Hypothalamus (tissue), 51 donors: ENCODE measurements at regions not wholly inside any gene's neighbourhood (a gene's known extent, or its start where the extent isn't known, plus 50 kb on each side); places are given as distances from the start of the nearest gene placed in this dataset.

ENCODE experiments used
- DNase-seq, 51 donors: peaks; one replicate each; lab custom pipeline; 2025; lab: John Stamatoyannopoulos, UW

DNA sequence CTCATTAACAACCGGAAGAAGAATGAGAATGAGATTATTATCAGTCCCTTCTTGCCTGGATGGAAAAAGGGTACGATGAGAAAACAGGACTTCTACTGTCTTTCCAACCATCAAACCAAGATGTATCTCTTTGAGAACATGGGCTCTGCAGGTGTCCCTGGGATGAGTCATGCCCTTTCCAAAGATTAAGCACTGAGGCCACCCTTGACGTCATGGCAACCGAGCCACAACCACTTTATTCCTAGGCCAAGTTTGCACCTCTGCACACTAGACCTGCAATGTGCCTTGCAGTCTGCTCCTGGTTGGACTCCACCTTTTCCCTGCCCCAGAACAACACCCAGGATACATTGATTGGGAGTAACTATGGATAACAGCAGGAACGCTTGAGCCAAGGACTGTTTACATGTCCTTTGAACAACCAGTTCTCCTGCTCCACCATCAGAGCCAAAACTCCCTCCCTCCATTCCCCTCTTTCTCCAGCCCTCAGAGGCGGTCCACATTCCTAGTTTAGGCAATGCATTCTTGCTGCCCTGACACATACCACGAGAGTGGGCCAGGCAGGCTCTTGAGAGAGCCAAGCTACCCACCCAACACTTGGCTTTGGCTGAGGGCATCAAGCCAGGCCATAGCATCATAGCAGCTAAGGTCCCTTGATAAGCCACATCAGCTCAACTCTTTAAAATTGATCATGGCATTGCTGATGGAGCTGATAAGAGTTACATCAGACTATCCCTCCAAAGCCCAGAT, 310.7 kb downstream of the TNS1 start:
- DNase-seq, result no peak

DNA sequence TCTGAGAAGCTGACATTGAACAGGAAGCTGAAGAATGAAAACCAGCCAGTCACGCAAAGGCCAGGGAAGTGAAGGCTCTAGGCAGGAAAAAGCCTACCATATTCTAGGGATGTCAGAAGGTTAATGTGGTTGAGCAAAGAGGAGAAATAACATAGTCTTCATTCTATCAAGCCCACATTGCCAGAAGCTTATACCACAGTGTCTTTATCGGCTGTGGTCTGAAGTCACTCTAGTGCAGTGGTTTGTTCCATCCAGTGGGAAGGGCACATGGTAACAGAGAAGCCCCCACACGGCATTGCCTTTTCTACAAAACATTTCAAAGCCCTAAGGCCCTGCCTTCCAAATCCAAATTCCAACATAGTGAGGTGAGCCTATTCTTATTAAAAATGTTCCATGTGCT, 311.3 kb downstream of the TNS1 start:
- no peak for DNase-seq

- DNase-seq, result no peak
Observed at GRCh38 chr2:217689053-217689452, 313.7 kb downstream of the TNS1 start.

GRCh38 chr2:217688494-217688893, 314.3 kb downstream of the TNS1 start:
- DNase-seq, result no peak

- DNase-seq, result no peak
Observed at GRCh38 chr2:217687771-217688170, 315.0 kb downstream of the TNS1 start.

DNA sequence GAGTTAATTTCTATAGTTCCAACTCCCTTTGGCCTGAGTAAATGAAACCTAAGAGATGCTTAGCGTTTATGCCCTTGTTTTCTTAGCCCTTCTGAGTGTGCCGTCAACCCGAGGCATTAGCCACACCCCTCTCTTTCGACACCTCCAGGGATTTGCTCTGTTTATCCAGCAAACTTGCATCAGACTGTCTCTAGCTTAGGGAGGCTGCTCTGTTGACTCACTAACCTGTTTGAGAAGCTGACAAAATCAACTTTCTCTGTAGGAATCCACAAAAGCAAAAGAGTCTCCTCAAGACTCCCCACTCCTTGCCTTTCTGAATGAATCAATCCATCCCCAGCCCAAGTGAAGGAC, 317.6 kb downstream of the TNS1 start:
- no peak for DNase-seq

DNA sequence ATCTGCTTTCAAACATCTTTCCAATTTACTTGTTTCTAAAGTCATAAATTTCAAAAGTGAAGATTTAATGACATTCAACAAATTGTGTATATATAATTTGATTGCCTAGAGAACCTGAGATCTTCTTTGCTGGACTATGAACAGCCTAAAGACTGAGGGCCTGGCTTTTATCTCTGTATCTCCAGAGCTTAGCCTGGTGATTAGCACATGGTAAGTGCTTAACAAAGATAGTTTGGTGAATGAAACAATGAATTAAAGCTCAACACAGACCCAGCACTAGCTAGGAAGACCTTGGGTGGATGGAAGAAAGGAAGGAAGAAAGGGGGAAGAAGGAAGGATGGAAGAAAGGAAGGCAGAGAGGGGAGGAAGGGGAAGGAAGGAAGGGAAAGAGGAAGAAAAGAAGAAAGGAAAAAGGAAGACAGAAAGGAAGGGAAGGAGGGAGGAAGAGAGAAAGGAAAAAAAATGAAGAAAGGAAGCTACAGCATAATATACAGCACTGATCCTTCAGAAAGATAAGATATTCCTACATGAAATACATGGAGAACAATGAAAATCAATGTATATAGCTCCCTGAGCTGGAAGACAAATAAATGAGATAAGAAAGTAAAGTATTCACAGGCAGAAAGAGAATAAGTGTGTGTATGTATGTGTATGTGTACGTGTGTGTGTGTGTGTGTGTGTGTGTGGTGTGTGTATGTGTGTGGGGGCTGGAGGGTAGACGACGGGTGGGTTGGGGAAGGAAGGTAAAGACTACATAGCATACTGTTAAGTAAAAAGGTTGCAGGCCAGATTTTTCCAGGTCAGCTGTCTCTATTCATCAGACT, 318.2 kb downstream of the TNS1 start:
- DNase-seq, result no peak

GRCh38 chr2:217683106-217683870, 319.5 kb downstream of the TNS1 start:
- no peak for DNase-seq

GRCh38 chr2:217681791-217682190, 321.0 kb downstream of the TNS1 start:
- DNase-seq, result no peak

DNA sequence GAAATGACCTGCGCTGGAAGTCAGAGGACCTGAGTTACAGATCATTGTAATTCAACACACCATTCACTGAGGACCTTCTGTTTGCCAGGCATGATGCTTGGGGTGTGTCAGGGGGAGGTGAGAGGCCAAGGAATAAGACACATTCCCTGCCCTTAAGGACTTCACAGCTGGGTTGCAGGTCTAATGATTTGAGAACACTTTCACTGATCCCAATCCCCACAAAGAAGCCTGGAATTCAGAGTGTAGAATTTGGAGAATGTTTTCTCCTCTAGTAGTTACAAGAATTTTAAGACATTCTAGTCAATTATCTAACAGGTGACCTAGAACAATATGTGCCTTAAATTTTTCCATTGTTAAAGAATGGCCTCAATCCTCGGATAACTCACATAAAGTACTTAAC, 322.4 kb downstream of the TNS1 start:
- no peak for DNase-seq

DNA sequence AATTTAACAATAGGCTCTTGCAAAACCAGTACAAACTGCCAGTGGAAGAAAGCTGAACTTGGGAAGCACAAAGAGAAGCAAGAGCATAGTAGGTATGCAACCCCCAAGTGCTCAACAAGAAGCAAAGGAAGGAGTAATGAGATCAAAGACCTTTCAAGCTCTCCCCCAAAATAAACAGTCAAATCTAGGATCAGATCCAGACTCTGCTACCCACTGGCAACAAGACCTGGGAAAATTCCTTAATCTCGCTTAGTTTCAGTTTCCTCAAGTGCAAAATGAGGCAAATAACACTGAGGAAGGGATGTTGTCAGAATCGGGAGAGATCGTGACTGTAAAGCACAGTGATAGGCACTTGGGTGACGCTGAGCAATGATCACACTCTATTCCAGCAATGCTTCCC, 329.2 kb downstream of the TNS1 start:
- DNase-seq, result no peak

GRCh38 chr2:217672472-217672871, 330.3 kb downstream of the TNS1 start:
- no peak for DNase-seq

DNA sequence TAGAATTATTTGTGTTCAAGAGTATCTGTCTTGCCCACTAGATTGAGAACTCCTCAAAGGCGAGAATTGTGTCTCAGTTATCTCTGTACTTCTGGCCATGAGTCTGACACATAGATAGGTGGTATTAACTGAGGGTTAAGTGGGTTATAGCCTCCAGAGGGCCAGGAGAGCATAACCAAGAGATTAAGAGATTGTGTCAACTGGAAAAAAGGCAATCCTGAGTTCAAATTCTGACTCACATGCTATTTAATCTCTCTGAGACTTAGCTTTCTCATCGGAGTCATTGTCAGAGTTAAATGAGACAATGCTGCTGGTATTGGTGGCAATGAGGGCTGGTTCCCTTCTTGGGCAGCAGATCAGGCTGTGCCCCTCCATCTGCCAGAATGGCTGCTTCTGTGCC, 330.9 kb downstream of the TNS1 start:
- no peak for DNase-seq

- DNase-seq, result no peak
Observed at GRCh38 chr2:217671075-217671474, 331.7 kb downstream of the TNS1 start.

GRCh38 chr2:217669831-217670230, 333.0 kb downstream of the TNS1 start:
- no peak for DNase-seq

- no peak for DNase-seq
Observed at GRCh38 chr2:217667512-217667911, 335.3 kb downstream of the TNS1 start.

DNA sequence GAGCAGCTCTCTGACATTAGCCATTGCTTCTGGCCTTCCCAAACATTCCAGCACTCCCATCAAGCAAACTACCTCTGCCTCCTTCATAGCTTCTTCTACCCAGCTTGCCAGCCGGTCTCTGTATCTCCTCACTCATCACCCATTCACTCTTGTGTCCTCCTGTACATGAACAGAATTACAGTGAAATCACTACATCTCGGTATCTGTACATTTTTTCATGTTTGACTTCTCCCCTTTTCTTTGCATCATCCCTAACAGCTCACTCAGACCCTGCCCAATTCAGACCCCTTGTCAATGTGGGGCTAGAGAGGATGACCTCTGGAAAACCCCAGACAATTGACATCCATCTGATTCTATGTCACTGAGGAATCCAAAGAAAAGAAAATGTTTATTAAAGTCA, 335.8 kb downstream of the TNS1 start:
- DNase-seq, result no peak

- no peak for DNase-seq
Observed at GRCh38 chr2:217666338-217666737, 336.5 kb downstream of the TNS1 start.

DNA sequence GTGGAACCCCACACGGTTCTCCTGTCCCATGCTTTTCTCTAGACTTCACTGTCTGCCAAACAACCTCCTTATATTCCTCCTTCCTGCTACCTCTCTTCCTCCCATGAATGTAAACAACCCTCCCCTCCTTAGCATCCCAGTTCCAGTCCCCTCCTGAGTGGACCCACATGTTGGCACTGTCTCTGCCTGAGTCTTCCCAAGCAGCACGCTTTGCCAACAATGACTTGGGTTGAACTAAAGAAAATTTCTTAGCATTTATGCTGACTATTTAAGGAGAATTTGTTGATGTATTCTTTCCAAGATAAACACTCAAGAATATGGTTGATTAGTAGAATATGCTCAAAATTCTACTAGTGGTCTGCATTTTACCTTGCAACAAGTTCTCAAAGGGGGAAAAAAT, 338.0 kb downstream of the TNS1 start:
- no peak for DNase-seq

DNA sequence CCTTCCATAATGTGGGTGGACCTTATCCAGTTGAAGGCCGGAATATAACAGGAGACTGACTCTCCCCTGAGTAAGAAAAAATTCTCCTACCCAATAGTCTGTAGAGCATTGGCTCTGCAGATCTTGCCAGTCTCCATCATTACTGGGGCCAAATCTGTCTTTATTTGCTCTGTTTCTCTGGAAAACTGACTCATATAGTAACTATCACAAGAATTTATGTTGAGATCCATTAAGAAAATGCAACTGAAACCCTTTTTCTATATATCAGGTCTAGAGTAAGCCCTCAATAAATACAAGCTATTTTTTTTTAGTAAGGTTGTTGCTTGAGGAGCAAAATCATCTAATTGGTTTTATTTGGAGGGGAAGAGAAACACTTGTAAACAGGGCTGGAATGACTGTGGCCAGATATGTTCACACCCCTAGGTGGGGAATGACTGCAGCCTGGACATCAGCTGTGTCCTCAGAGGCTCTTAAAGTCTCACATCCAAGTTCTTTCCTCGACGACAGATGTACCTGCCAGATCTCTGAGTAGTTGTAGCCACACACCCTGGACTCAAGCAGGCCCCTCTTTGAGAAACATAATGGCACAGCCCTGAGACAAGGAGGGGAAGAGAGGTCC, 339.7 kb downstream of the TNS1 start:
- DNase-seq, result no peak

DNA sequence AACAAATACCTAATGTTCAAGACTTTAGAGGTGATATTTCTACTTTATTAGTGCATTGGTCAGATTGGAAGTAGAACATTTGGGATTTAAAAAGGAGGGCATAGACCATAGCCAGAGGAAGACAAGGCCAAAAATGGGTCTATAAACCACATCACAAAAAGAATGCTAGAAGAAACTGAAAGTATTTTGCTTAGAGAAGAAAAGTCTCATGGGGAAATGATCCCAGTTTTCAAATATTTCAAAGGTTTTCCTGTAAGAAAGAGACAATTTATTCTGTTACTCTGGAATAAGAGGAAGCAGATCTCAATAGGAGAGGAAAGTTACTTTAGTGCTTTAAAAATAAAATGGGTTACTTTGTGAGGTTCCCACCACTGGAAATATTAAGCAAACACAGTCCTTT, 341.4 kb downstream of the TNS1 start:
- DNase-seq, result no peak
